ENCODE measurements at regions not wholly inside any gene's neighbourhood (a gene's known extent, or its start where the extent isn't known, plus 50 kb on each side); places are given as distances from the start of the nearest gene placed in this dataset.
"Not testable (repeated sequence)": the region's sequence is repeated elsewhere in the genome, so short reads cannot be mapped to it uniquely, and the experiment has no call there.

- DNase-seq (ENCODE audit: low read depth): no peak
Observed at GRCh38 chr10:131832056-131832685, 68.6 kb upstream of the PPP2R2D start.

GRCh38 chr10:131833013-131833412 is 67.8 kb upstream of the PPP2R2D start:
- DNase-seq (ENCODE audit: low read depth): no peak

GRCh38 chr10:131833446-131834080 is 67.2 kb upstream of the PPP2R2D start:
- DNase-seq (ENCODE audit: low read depth): no peak

- DNase-seq (ENCODE audit: low read depth): no peak
Observed at GRCh38 chr10:131834152-131834810, 66.5 kb upstream of the PPP2R2D start.

GRCh38 chr10:131838966-131839742 is 61.7 kb upstream of the PPP2R2D start:
- no peak for DNase-seq (ENCODE audit: low read depth)

- not testable (repeated sequence) for DNase-seq (ENCODE audit: low read depth)
Observed at GRCh38 chr10:131839880-131840787, 60.7 kb upstream of the PPP2R2D start.

GRCh38 chr10:131840788-131841118 is 60.1 kb upstream of the PPP2R2D start:
- no peak for DNase-seq (ENCODE audit: low read depth)

- DNase-seq (ENCODE audit: low read depth): no peak
Observed at GRCh38 chr10:131841131-131841660, 59.6 kb upstream of the PPP2R2D start.

- no peak for DNase-seq (ENCODE audit: low read depth)
Observed at GRCh38 chr10:131841661-131842139, 59.1 kb upstream of the PPP2R2D start.

GRCh38 chr10:131842351-131843088 is 58.3 kb upstream of the PPP2R2D start:
- no peak for DNase-seq (ENCODE audit: low read depth)

GRCh38 chr10:131843089-131843595 is 57.7 kb upstream of the PPP2R2D start:
- no peak for DNase-seq (ENCODE audit: low read depth)

GRCh38 chr10:131843881-131844284 is 56.9 kb upstream of the PPP2R2D start:
- DNase-seq (ENCODE audit: low read depth): no peak

- DNase-seq (ENCODE audit: low read depth): no peak
Observed at GRCh38 chr10:131844529-131845084, 56.2 kb upstream of the PPP2R2D start.

- DNase-seq (ENCODE audit: low read depth): no peak
Observed at GRCh38 chr10:131845505-131846239, 55.1 kb upstream of the PPP2R2D start.

- no peak for DNase-seq (ENCODE audit: low read depth)
Observed at GRCh38 chr10:131846240-131847101, 54.3 kb upstream of the PPP2R2D start.

- no peak for DNase-seq (ENCODE audit: low read depth)
Observed at GRCh38 chr10:131847241-131847783, 53.5 kb upstream of the PPP2R2D start.

- no peak for DNase-seq (ENCODE audit: low read depth)
Observed at GRCh38 chr10:131848296-131848695, 52.5 kb upstream of the PPP2R2D start.

Measured in LHCN-M2 (cell line).